ENCODE measurements at regions not wholly inside any gene's neighbourhood (a gene's known extent, or its start where the extent isn't known, plus 50 kb on each side); places are given as distances from the start of the nearest gene placed in this dataset.

- Mint-ChIP-seq H3K9me3 (ENCODE audit: unreplicated experiment) (no peaks in the 10 kb centered on the region), H3K27me3 (ENCODE audit: insufficient read depth, unreplicated experiment) (no peaks in the 10 kb centered on the region), H3K36me3 (ENCODE audit: insufficient read depth, unreplicated experiment) (no peaks in the 10 kb centered on the region), H3K4me1 (ENCODE audit: low read depth, unreplicated experiment) (no peaks in the 10 kb centered on the region), H3K27ac (ENCODE audit: unreplicated experiment) (no peak overlapping the region), H3K4me3 (ENCODE audit: unreplicated experiment) (no peak overlapping the region)
- Histone ChIP-seq H3K4me3 (ENCODE audit: low read depth, low read length) (no peak overlapping the region), H3K36me3 (ENCODE audit: control insufficient read depth, insufficient read depth, low read length) (no peaks in the 10 kb centered on the region), H3K27me3 (replicated peaks; ENCODE audit: control insufficient read depth, insufficient read depth, low read length) (no peaks in the 10 kb centered on the region), H3K4me1 (no peaks in the 10 kb centered on the region), H3K9me3 (no peaks in the 10 kb centered on the region)
- ChIA-PET CTCF (no interaction called here), POLR2A (no interaction called here)
- intact Hi-C loops (cut with micrococcal nuclease; ENCODE audit: unreplicated experiment): no loop called here
- DNase-seq: no peak
- no TSS peak for BruUV-seq (replicated peaks)
- no peak for TF ChIP-seq CTCF (IDR thresholded peaks at IDR 0.05; ENCODE audit: insufficient read depth in 1 of 2, low read depth in 1 of 2, low read length in 1 of 2, severe bottlenecking in 1 of 2, unreplicated experiment in 1 of 2)
These were observed 233.9 kb upstream of the CXXC4 start for GRCh38 chr4:104728380-104729122.

DNA sequence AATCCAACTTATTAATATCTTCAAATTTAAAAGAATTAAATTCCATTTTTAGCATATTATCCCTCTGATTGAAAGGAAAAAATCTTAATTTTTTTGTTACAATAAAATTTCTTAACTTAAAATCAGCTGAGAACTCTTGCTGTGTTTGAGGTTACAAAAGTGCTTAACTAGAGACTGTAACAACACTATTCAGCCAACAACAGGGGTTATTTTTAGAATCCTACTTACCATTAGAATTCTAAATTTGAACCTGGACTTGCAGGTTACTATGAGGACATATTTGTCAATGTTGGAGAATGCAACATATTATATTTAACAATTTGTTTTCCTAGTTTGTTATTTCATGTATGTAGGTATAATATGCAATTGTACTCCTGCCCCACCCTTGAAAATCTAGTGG, 238.1 kb upstream of the CXXC4 start:
- H3K4me1 Mint-ChIP-seq (ENCODE audit: low read depth, unreplicated experiment): no peaks in the 10 kb centered on the region
- H3K27ac Mint-ChIP-seq (ENCODE audit: unreplicated experiment): no peak overlapping the region
- Histone ChIP-seq H3K4me1 (no peaks in the 10 kb centered on the region), H3K4me3 (ENCODE audit: low read depth, low read length) (no peak overlapping the region), H3K27me3 (replicated peaks; ENCODE audit: control insufficient read depth, insufficient read depth, low read length) (no peaks in the 10 kb centered on the region), H3K36me3 (ENCODE audit: control insufficient read depth, insufficient read depth, low read length) (no peaks in the 10 kb centered on the region), H3K9me3 (no peaks in the 10 kb centered on the region)
- no TSS peak for BruUV-seq (replicated peaks)
- H3K36me3 Mint-ChIP-seq (ENCODE audit: insufficient read depth, unreplicated experiment): no peaks in the 10 kb centered on the region
- intact Hi-C loops (cut with micrococcal nuclease; ENCODE audit: unreplicated experiment): no loop called here
- H3K27me3 Mint-ChIP-seq (ENCODE audit: insufficient read depth, unreplicated experiment): peaks cover 5% of the 10 kb centered on the region
- DNase-seq: no peak
- H3K9me3 Mint-ChIP-seq (ENCODE audit: unreplicated experiment): no peaks in the 10 kb centered on the region
- H3K4me3 Mint-ChIP-seq (ENCODE audit: unreplicated experiment): no peak overlapping the region
- CTCF ChIA-PET: no interaction called here
- POLR2A ChIA-PET: no interaction called here
- no peak for TF ChIP-seq CTCF (IDR thresholded peaks at IDR 0.05; ENCODE audit: insufficient read depth in 1 of 2, low read depth in 1 of 2, low read length in 1 of 2, severe bottlenecking in 1 of 2, unreplicated experiment in 1 of 2)

DNA sequence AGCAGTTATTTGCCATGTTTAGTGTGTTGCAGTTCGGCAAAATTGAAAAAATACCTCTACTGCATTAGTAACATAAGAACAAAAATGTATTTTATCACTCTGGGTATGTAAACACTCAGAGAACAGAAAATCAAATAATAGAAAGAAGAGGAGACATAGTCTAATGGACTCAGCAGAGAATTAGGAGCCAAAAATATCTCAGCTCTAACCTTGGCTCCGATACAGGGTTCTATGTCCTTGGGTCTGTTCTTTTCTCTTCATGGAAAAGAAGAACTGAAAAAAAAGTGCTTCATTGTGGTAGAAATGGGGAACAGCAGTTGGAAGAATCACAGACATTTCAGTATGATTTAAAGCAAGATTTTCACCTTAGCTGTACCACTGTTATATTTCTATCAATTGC, 240.5 kb upstream of the CXXC4 start:
- no peaks in the 10 kb centered on the region for H3K9me3 Mint-ChIP-seq (ENCODE audit: unreplicated experiment)
- H3K27me3 Mint-ChIP-seq (ENCODE audit: insufficient read depth, unreplicated experiment): peaks cover 5% of the 10 kb centered on the region
- DNase-seq: no peak
- no peaks in the 10 kb centered on the region for H3K36me3 Mint-ChIP-seq (ENCODE audit: insufficient read depth, unreplicated experiment)
- no TSS peak for BruUV-seq (replicated peaks)
- TF ChIP-seq CTCF (IDR thresholded peaks at IDR 0.05; ENCODE audit: insufficient read depth in 1 of 2, low read depth in 1 of 2, low read length in 1 of 2, severe bottlenecking in 1 of 2, unreplicated experiment in 1 of 2): no peak
- H3K4me1 Mint-ChIP-seq (ENCODE audit: low read depth, unreplicated experiment): no peaks in the 10 kb centered on the region
- Histone ChIP-seq H3K4me1 (no peaks in the 10 kb centered on the region), H3K36me3 (ENCODE audit: control insufficient read depth, insufficient read depth, low read length) (no peaks in the 10 kb centered on the region), H3K4me3 (ENCODE audit: low read depth, low read length) (no peak overlapping the region), H3K27me3 (replicated peaks; ENCODE audit: control insufficient read depth, insufficient read depth, low read length) (no peaks in the 10 kb centered on the region), H3K9me3 (no peaks in the 10 kb centered on the region)
- no peak overlapping the region for H3K27ac Mint-ChIP-seq (ENCODE audit: unreplicated experiment)
- H3K4me3 Mint-ChIP-seq (ENCODE audit: unreplicated experiment): no peak overlapping the region
- intact Hi-C loops (cut with micrococcal nuclease; ENCODE audit: unreplicated experiment): no loop called here
- ChIA-PET CTCF (no interaction called here), POLR2A (no interaction called here)

Measured in Caco-2 (cell line).